Nucleus accumbens (tissue), 56 donors: ENCODE measurements at regions not wholly inside any gene's neighbourhood (a gene's known extent, or its start where the extent isn't known, plus 50 kb on each side); places are given as distances from the start of the nearest gene placed in this dataset.

Source experiments
- DNase-seq, 56 donors: peaks; one replicate each; lab custom pipeline; 2025; lab: John Stamatoyannopoulos, UW

- no peak for DNase-seq
Observed at GRCh38 chr12:97912943-97913342, 450.3 kb downstream of the RMST start.

GRCh38 chr12:97921979-97922722, 459.5 kb downstream of the RMST start:
- no peak for DNase-seq

- DNase-seq, result no peak
Observed at GRCh38 chr12:97923546-97923945, 460.9 kb downstream of the RMST start.

GRCh38 chr12:97924122-97924521, 461.5 kb downstream of the RMST start:
- DNase-seq, result no peak

GRCh38 chr12:97927977-97928376, 465.4 kb downstream of the RMST start:
- no peak for DNase-seq

GRCh38 chr12:97936165-97936564, 473.6 kb downstream of the RMST start:
- no peak for DNase-seq

GRCh38 chr12:97938031-97938430, 475.4 kb downstream of the RMST start:
- DNase-seq, result no peak

GRCh38 chr12:97939156-97939555, 476.6 kb downstream of the RMST start:
- no peak for DNase-seq

- DNase-seq, result no peak
Observed at GRCh38 chr12:97940105-97940504, 477.5 kb downstream of the RMST start.

- DNase-seq, result no peak
Observed at GRCh38 chr12:97940629-97941028, 478.0 kb downstream of the RMST start.

- no peak for DNase-seq
Observed at GRCh38 chr12:97941686-97942354, 479.2 kb downstream of the RMST start.

- DNase-seq, result no peak
Observed at GRCh38 chr12:97943359-97943758, 480.8 kb downstream of the RMST start.

GRCh38 chr12:97944576-97944975, 482.0 kb downstream of the RMST start:
- no peak for DNase-seq

- DNase-seq, result no peak
Observed at GRCh38 chr12:97946701-97947100, 484.1 kb downstream of the RMST start.

GRCh38 chr12:97948591-97948990, 486.0 kb downstream of the RMST start:
- no peak for DNase-seq

- DNase-seq, result no peak
Observed at GRCh38 chr12:97951239-97951638, 488.6 kb downstream of the RMST start.

GRCh38 chr12:97951717-97952116, 489.1 kb downstream of the RMST start:
- no peak for DNase-seq

- DNase-seq, result no peak
Observed at GRCh38 chr12:97957109-97957508, 494.5 kb downstream of the RMST start.

- no peak for DNase-seq
Observed at GRCh38 chr12:97960225-97960624, 497.6 kb downstream of the RMST start.

GRCh38 chr12:97960741-97961608, 498.4 kb downstream of the RMST start:
- DNase-seq, result peak in 1 of 56 donors; percentile 4

- DNase-seq, result no peak
Observed at GRCh38 chr12:97967831-97968230, 505.2 kb downstream of the RMST start.
